ENCODE measurements at regions not wholly inside any gene's neighbourhood (a gene's known extent, or its start where the extent isn't known, plus 50 kb on each side); places are given as distances from the start of the nearest gene placed in this dataset.

DNA sequence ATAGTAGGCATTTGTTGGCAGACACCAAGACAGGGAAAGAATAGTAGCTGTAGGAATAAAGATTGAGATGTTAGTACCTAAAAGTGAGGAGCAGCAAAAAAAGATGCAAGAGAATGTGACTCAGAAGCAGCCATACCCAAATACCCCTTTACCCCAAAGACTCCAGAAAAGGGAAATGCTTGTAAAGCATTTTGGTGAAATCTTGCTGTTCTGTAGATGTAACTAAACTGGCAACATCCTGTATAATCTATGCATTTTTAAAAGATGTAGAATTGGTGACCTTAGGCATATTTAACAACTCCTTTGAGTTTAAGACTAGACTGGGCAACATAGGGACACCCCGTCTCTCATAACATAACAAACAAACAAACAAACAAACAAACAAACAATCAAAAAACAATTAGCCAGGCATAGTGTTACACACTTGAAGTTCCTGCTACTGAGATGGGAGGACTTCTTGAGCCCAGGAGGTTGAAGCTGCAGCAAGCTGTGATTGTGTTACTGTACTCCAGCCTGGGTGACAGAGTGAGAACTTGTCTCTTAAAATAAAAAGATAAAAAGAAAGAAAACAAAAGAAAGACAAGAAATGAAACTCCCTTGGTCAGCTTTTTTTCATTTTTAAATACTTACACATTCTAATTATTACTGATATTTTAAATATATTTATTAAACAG lies 361.5 kb upstream of the KCNH8 start:
- DNase-seq = no peak
- intact Hi-C loops (cut with DNase I) = no loop called here
- Histone ChIP-seq H3K4me3 (no peak overlapping the region), H3K4me1 (ENCODE audit: insufficient read depth) (no peaks in the 10 kb centered on the region), H3K9me3 (no peaks in the 10 kb centered on the region), H3K27ac (no peak overlapping the region), H3K27me3 (no peaks in the 10 kb centered on the region), H3K36me3 (no peaks in the 10 kb centered on the region)
- TF ChIP-seq EP300 (IDR thresholded peaks at IDR 0.05) = no peak
- no peak for TF ChIP-seq POLR2A (IDR thresholded peaks at IDR 0.05)
- TF ChIP-seq, protein P1, sequence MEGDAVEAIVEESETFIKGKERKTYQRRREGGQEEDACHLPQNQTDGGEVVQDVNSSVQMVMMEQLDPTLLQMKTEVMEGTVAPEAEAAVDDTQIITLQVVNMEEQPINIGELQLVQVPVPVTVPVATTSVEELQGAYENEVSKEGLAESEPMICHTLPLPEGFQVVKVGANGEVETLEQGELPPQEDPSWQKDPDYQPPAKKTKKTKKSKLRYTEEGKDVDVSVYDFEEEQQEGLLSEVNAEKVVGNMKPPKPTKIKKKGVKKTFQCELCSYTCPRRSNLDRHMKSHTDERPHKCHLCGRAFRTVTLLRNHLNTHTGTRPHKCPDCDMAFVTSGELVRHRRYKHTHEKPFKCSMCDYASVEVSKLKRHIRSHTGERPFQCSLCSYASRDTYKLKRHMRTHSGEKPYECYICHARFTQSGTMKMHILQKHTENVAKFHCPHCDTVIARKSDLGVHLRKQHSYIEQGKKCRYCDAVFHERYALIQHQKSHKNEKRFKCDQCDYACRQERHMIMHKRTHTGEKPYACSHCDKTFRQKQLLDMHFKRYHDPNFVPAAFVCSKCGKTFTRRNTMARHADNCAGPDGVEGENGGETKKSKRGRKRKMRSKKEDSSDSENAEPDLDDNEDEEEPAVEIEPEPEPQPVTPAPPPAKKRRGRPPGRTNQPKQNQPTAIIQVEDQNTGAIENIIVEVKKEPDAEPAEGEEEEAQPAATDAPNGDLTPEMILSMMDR (IDR thresholded peaks at IDR 0.05) = no peak
- 78 to 91% (median 82%) methylated on average over 1 of the region's 1 CpG for WGBS, 3 donors

DNA sequence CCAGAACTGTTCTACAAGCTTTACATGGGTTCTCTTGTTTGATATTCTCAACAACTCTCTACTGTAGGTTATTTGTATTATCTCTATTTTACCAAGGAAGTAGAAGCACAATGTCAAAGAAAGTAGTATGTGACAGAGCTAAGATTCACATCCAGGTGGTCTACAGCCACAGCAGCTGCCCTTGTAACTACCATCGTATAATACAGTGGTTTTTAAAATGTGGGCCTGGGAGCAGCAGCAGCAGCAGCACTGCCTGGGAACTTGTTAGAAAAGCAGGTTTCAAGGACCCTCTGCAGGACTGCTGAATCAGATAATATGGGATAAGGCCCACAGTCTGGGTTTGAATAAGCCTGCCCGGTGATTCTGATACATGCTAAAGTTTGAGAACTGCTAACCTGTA lies 357.1 kb upstream of the SATB1 start:
- no peak overlapping the region for H3K4me3 ChIP-seq
- TF ChIP-seq, protein P1 (IDR thresholded peaks at IDR 0.05) = no peak
- no peak for TF ChIP-seq POLR2A (IDR thresholded peaks at IDR 0.05)
- TF ChIP-seq EP300 (IDR thresholded peaks at IDR 0.05) = no peak
- intact Hi-C loops (cut with DNase I) = no loop called here

DNA sequence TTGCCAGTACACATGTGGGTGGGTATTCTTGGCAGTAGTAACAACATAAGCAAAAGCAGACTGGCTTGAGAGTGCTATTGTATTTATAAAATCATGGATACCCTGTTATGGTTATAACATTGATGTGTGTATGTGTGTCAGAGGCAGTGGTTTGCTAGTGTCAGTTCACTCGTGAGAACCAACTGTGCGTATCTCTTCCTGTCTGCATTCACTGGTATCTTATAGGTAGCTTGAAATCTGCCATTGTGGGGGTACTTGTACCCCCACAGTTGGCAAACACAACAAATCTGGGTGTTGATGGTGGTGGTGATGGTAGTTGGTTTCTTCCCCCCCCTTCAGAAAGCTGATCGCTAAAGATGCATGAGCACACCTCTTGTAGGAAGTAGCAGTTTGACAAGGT lies 355.8 kb upstream of the SATB1 start:
- Histone ChIP-seq H3K27me3 (no peaks in the 10 kb centered on the region), H3K4me1 (ENCODE audit: insufficient read depth) (peaks cover 2% of the 10 kb centered on the region), H3K9me3 (no peaks in the 10 kb centered on the region), H3K27ac (no peak overlapping the region), H3K36me3 (no peaks in the 10 kb centered on the region), H3K4me3 (no peak overlapping the region)
- no peak for TF ChIP-seq POLR2A (IDR thresholded peaks at IDR 0.05)
- TF ChIP-seq, protein P1 (IDR thresholded peaks at IDR 0.05) = no peak
- TF ChIP-seq EP300 (IDR thresholded peaks at IDR 0.05) = no peak
- 26 to 60% (median 27%) methylated on average over 3 of the region's 3 CpGs for WGBS, 3 donors
- no peak for DNase-seq
- intact Hi-C loops (cut with DNase I) = no loop called here

More for the DNA sequence above, 357.1 kb upstream of the SATB1 start:
- WGBS, 3 donors = 48 to 53% (median 49%) methylated on average over 2 of the region's 2 CpGs
- Histone ChIP-seq H3K36me3 (no peaks in the 10 kb centered on the region), H3K27ac (no peak overlapping the region), H3K9me3 (no peaks in the 10 kb centered on the region), H3K27me3 (no peaks in the 10 kb centered on the region), H3K4me1 (ENCODE audit: insufficient read depth) (peaks cover 2% of the 10 kb centered on the region)
- DNase-seq = no peak

DNA sequence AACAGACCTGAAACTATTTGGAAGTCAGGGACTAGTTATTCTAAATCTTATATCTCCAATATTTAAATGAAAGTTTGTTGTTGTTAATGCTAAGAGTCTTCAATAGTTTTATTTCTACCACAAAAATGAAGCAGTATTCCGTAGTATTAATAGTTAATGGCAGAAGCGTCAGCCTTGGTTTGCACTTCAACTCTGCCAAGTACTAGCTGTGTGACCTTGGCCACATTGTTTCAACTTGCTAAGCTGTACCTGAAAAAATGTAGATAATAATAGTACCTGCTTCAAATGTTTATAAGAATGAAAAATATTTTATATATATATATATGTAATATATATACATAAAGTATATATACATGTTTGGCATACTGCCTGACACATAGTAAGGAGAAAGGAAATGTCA lies 354.6 kb upstream of the SATB1 start:
- no peaks in the 10 kb centered on the region for H3K36me3 ChIP-seq
- H3K4me1 ChIP-seq (ENCODE audit: insufficient read depth) = peaks cover 2% of the 10 kb centered on the region
- DNase-seq = no peak
- no peaks in the 10 kb centered on the region for H3K27me3 ChIP-seq
- WGBS, 3 donors = 33 to 58% (median 51%) methylated on average over 2 of the region's 2 CpGs
- H3K4me3 ChIP-seq = no peak overlapping the region
- TF ChIP-seq, protein P1 (IDR thresholded peaks at IDR 0.05) = no peak
- TF ChIP-seq POLR2A (IDR thresholded peaks at IDR 0.05) = no peak
- no peak for TF ChIP-seq EP300 (IDR thresholded peaks at IDR 0.05)
- no peak overlapping the region for H3K27ac ChIP-seq
- intact Hi-C loops (cut with DNase I) = no loop called here
- H3K9me3 ChIP-seq = no peaks in the 10 kb centered on the region

All from ovary (tissue), 7 donors.